ENCODE measurements at regions not wholly inside any gene's neighbourhood (a gene's known extent, or its start where the extent isn't known, plus 50 kb on each side); places are given as distances from the start of the nearest gene placed in this dataset.

DNA sequence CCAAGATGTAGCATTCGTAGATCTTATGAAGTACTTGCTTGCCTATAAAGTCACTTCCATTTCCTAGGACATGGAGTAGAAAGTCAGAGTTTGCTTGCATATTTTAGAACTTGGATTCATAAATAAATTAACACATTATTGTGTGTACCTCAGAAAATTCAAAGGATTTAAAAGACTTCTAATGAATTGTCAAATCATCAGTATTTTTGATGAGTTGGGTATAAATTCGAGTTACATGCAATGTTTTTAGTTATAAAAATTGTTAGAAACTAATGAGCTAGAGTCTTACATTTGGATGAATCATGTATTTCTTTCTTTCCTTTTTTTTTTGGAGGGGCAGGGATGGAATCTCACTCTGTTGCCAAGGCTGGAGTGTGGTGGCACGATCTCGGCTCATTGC lies 156.9 kb upstream of the KCNJ16 start:
- Histone ChIP-seq H3K9ac (ENCODE audit: low read length) (no peak overlapping the region), H3K4me1 (ENCODE audit: low read length) (no peaks in the 10 kb centered on the region), H3K36me3 (replicated peaks; ENCODE audit: low read depth, low read length) (no peaks in the 10 kb centered on the region), H3K4me3 (ENCODE audit: low read length) (no peak overlapping the region), H3K4me2 (ENCODE audit: low read length) (no peak overlapping the region), H3K27me3 (ENCODE audit: low read depth, low read length) (no peaks in the 10 kb centered on the region), H3K9me3 (ENCODE audit: insufficient read depth, low read length) (no peaks in the 10 kb centered on the region), H4K20me1 (ENCODE audit: insufficient read depth, low read length) (no peaks in the 10 kb centered on the region), H3K27ac (ENCODE audit: low read length) (no peak overlapping the region), H3K79me2 (ENCODE audit: low read length) (no peaks in the 10 kb centered on the region), H2AFZ (ENCODE audit: low read depth, low read length) (no peak overlapping the region)
- TF ChIP-seq, protein P1, sequence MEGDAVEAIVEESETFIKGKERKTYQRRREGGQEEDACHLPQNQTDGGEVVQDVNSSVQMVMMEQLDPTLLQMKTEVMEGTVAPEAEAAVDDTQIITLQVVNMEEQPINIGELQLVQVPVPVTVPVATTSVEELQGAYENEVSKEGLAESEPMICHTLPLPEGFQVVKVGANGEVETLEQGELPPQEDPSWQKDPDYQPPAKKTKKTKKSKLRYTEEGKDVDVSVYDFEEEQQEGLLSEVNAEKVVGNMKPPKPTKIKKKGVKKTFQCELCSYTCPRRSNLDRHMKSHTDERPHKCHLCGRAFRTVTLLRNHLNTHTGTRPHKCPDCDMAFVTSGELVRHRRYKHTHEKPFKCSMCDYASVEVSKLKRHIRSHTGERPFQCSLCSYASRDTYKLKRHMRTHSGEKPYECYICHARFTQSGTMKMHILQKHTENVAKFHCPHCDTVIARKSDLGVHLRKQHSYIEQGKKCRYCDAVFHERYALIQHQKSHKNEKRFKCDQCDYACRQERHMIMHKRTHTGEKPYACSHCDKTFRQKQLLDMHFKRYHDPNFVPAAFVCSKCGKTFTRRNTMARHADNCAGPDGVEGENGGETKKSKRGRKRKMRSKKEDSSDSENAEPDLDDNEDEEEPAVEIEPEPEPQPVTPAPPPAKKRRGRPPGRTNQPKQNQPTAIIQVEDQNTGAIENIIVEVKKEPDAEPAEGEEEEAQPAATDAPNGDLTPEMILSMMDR (IDR thresholded peaks at IDR 0.05; ENCODE audit: low read depth, low read length), result no peak
- no peak for TF ChIP-seq EZH2phosphoT487 (IDR thresholded peaks at IDR 0.05; ENCODE audit: low read depth)

DNA sequence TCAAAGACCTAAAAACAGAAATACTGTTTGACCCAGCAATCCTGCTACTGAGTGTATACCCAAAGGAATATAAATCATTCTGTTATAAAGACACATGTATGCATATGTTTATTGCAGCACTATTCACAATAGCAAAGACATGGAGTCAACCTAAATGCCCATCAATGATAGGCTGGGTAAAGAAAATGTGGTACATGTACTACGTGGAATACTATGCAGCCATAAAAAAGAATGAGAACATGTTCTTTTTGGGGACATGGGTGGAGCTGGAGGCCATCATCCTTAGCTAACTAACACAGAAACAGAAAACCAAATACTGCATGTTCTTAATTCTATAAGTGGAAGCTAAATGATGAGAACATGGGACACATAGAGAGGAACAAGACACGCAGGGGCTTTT lies 155.2 kb upstream of the KCNJ16 start:
- no peak overlapping the region for H3K27ac ChIP-seq (ENCODE audit: low read length)
- no peak overlapping the region for H3K4me3 ChIP-seq (ENCODE audit: low read length)
- H3K9me3 ChIP-seq (ENCODE audit: insufficient read depth, low read length), result no peaks in the 10 kb centered on the region
- H3K79me2 ChIP-seq (ENCODE audit: low read length), result no peaks in the 10 kb centered on the region
- H3K4me2 ChIP-seq (ENCODE audit: low read length), result no peak overlapping the region
- TF ChIP-seq, protein P1 (IDR thresholded peaks at IDR 0.05; ENCODE audit: low read depth, low read length), result no peak
- no peak for TF ChIP-seq EZH2phosphoT487 (IDR thresholded peaks at IDR 0.05; ENCODE audit: low read depth)
- H4K20me1 ChIP-seq (ENCODE audit: insufficient read depth, low read length), result no peaks in the 10 kb centered on the region
- no peak overlapping the region for H2AFZ ChIP-seq (ENCODE audit: low read depth, low read length)
- no peak overlapping the region for H3K9ac ChIP-seq (ENCODE audit: low read length)
- H3K4me1 ChIP-seq (ENCODE audit: low read length), result no peaks in the 10 kb centered on the region
- no peaks in the 10 kb centered on the region for H3K27me3 ChIP-seq (ENCODE audit: low read depth, low read length)
- H3K36me3 ChIP-seq (replicated peaks; ENCODE audit: low read depth, low read length), result no peaks in the 10 kb centered on the region

DNA sequence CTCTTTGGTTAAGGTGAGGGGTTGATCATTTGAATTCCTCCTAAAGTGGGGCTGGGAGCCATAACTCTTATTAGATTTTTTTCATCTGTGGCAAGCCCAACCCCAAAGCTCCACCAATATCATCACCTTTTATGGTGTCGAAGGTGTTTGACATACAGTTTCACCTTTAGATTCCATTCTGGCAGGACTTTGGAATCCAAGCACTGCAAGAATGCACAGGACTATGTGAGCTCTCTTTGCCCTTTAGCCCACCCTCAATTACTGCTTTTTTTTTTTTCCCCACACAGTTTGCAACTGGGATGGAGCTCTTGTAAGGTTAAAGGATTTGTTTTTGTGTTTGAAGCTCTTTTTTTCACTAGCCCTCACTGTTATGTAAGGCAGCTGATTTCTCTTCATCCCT lies 154.0 kb upstream of the KCNJ16 start:
- Histone ChIP-seq H3K4me3 (ENCODE audit: low read length) (no peak overlapping the region), H4K20me1 (ENCODE audit: insufficient read depth, low read length) (no peaks in the 10 kb centered on the region), H3K4me1 (ENCODE audit: low read length) (no peaks in the 10 kb centered on the region), H3K79me2 (ENCODE audit: low read length) (no peaks in the 10 kb centered on the region), H3K4me2 (ENCODE audit: low read length) (no peak overlapping the region), H2AFZ (ENCODE audit: low read depth, low read length) (no peak overlapping the region), H3K9me3 (ENCODE audit: insufficient read depth, low read length) (no peaks in the 10 kb centered on the region), H3K36me3 (replicated peaks; ENCODE audit: low read depth, low read length) (no peaks in the 10 kb centered on the region), H3K9ac (ENCODE audit: low read length) (no peak overlapping the region), H3K27me3 (ENCODE audit: low read depth, low read length) (no peaks in the 10 kb centered on the region), H3K27ac (ENCODE audit: low read length) (no peak overlapping the region)
- no peak for TF ChIP-seq EZH2phosphoT487 (IDR thresholded peaks at IDR 0.05; ENCODE audit: low read depth)
- TF ChIP-seq, protein P1 (IDR thresholded peaks at IDR 0.05; ENCODE audit: low read depth, low read length), result no peak

DNA sequence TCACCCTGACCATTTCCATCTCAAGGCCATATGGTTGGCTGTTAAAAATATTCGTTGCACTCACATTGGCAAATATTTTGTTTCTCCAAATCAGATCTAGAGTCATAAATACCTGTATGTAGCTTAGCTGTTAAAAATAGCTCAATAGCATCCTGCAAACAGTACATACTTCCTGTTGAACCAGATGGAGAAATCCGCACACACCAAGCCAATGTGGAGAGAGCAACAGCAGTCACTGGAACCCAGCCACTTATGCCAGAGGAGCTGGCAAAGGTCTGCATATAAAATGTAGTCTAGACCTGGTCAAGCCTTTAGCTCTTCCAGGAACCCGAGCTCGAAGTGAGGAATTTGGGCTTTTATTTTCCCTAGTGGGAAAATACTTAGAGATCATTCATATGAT lies 146.4 kb upstream of the KCNJ16 start:
- no peak overlapping the region for H3K4me2 ChIP-seq (ENCODE audit: low read length)
- 0 out of 2 replicates have a peak, but pooled peaks cover 6% of the 10 kb centered on the region for H3K9me3 ChIP-seq (ENCODE audit: insufficient read depth, low read length)
- no peak overlapping the region for H3K9ac ChIP-seq (ENCODE audit: low read length)
- no peak overlapping the region for H2AFZ ChIP-seq (ENCODE audit: low read depth, low read length)
- peaks cover 4% of the 10 kb centered on the region for H3K36me3 ChIP-seq (replicated peaks; ENCODE audit: low read depth, low read length)
- no peak overlapping the region for H3K4me3 ChIP-seq (ENCODE audit: low read length)
- H4K20me1 ChIP-seq (ENCODE audit: insufficient read depth, low read length), result no peaks in the 10 kb centered on the region
- H3K27me3 ChIP-seq (ENCODE audit: low read depth, low read length), result no peaks in the 10 kb centered on the region
- no peak for TF ChIP-seq EZH2phosphoT487 (IDR thresholded peaks at IDR 0.05; ENCODE audit: low read depth)
- TF ChIP-seq, protein P1 (IDR thresholded peaks at IDR 0.05; ENCODE audit: low read depth, low read length), result no peak
- H3K27ac ChIP-seq (ENCODE audit: low read length), result no peak overlapping the region
- no peaks in the 10 kb centered on the region for H3K79me2 ChIP-seq (ENCODE audit: low read length)
- H3K4me1 ChIP-seq (ENCODE audit: low read length), result no peaks in the 10 kb centered on the region
